ENCODE measurements at regions not wholly inside any gene's neighbourhood (a gene's known extent, or its start where the extent isn't known, plus 50 kb on each side); places are given as distances from the start of the nearest gene placed in this dataset.

DNA sequence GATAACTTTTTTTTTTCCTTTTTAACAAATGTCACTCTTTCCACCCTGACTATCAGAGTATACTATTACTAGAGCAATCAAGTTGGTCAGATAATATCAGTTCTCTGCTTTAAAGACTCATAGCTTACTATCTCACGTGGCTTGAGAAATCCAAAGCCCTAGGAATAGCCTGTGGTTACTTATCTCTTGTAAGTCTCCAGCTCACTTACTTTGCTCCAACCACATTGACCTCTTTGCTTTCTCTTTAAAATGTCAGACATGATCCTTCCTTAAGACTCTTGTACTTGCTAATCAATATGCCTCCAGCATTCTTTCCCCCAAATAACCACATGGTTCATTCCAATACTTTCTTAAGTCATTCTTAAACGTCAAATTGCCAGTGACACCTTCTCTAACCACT is 1292.2 kb downstream of the REEP3 start:
- H3K79me2 ChIP-seq (ENCODE audit: low read depth): no peaks in the 10 kb centered on the region
- Mint-ChIP-seq H3K9me3 (peaks cover 5% of the 10 kb centered on the region), H3K27ac (no peak overlapping the region), H3K4me1 (no peaks in the 10 kb centered on the region), H3K27me3 (ENCODE audit: insufficient read depth, low read depth) (no peaks in the 10 kb centered on the region), H3K4me3 (no peak overlapping the region), H3K36me3 (no peaks in the 10 kb centered on the region)
- no peak overlapping the region for H3K9ac ChIP-seq
- no peak overlapping the region for H3K4me3 ChIP-seq
- H3K27ac ChIP-seq: no peak overlapping the region
- no peak overlapping the region for H2AFZ ChIP-seq (replicated peaks)
- H3K4me2 ChIP-seq: no peak overlapping the region
- H3K27me3 ChIP-seq: no peaks in the 10 kb centered on the region
- no peaks in the 10 kb centered on the region for H3K4me1 ChIP-seq
- H3K9me3 ChIP-seq (ENCODE audit: low read depth): no peaks in the 10 kb centered on the region
- DNase-seq (ENCODE audit: low spot score): no peak
- H4K20me1 ChIP-seq (ENCODE audit: low read depth): no peaks in the 10 kb centered on the region
- TF ChIP-seq EZH2 (IDR thresholded peaks at IDR 0.05) (no peak), EZH2phosphoT487 (IDR thresholded peaks at IDR 0.05) (no peak)
- TF ChIP-seq, protein P1, sequence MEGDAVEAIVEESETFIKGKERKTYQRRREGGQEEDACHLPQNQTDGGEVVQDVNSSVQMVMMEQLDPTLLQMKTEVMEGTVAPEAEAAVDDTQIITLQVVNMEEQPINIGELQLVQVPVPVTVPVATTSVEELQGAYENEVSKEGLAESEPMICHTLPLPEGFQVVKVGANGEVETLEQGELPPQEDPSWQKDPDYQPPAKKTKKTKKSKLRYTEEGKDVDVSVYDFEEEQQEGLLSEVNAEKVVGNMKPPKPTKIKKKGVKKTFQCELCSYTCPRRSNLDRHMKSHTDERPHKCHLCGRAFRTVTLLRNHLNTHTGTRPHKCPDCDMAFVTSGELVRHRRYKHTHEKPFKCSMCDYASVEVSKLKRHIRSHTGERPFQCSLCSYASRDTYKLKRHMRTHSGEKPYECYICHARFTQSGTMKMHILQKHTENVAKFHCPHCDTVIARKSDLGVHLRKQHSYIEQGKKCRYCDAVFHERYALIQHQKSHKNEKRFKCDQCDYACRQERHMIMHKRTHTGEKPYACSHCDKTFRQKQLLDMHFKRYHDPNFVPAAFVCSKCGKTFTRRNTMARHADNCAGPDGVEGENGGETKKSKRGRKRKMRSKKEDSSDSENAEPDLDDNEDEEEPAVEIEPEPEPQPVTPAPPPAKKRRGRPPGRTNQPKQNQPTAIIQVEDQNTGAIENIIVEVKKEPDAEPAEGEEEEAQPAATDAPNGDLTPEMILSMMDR (IDR thresholded peaks at IDR 0.05): no peak
- no peaks in the 10 kb centered on the region for H3F3A ChIP-seq (ENCODE audit: low read depth)
- H3K36me3 ChIP-seq: no peaks in the 10 kb centered on the region

DNA sequence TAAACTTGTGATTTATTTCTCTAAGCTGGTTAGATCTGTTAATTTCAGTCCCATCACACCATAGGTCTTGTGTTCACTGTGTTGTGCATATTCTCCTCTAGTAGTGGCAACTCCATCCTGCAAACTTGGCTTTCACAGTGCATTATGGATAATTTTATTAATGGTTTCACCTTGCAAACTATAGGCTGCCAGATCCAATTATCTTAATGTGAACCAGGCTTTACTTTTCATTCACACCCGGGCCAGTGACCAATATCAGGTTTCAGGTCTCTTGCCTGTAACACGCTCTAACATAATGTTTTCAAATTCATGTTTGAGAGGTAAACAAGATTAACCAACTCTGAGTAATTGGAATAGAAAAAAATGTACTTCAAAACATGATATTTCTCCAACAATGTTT is 1293.0 kb downstream of the REEP3 start:
- no peaks in the 10 kb centered on the region for H3K36me3 Mint-ChIP-seq
- H3K9me3 Mint-ChIP-seq: peaks cover 5% of the 10 kb centered on the region
- DNase-seq (ENCODE audit: low spot score): no peak

DNA sequence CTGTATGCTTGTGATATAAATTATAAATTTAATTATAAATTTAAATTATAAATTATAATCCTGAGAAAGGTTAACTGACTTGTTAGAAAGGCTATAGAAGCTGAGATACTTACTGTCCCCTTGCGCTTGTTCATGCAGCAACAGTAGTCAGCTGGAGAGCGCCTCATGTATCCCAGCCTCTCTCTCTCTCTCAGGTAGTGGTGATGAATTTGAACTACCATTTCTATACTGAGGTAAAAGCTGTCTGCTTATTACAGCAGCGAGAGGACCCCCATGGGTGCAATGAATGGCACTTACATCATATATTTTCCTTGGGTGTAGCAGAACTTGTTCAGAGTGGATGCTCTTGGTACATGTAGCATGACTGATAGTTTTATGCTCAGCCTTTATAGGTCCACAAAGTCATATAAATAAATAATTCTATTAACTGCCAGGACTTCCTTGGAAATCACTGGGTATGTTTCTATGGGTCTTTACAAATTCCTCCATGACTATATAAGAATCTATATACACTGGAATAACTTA is 1308.7 kb downstream of the REEP3 start:
- H3K9ac ChIP-seq: no peak overlapping the region
- DNase-seq (ENCODE audit: low spot score): no peak
- H3K9me3 ChIP-seq (ENCODE audit: low read depth): no peaks in the 10 kb centered on the region
- H4K20me1 ChIP-seq (ENCODE audit: low read depth): no peaks in the 10 kb centered on the region
- no peak overlapping the region for H3K27ac ChIP-seq
- H3K27me3 Mint-ChIP-seq (ENCODE audit: insufficient read depth, low read depth): peaks cover 2% of the 10 kb centered on the region
- H3K9me3 Mint-ChIP-seq: no peaks in the 10 kb centered on the region
- no peaks in the 10 kb centered on the region for H3K27me3 ChIP-seq
- H3K4me3 ChIP-seq: no peak overlapping the region
- H3K79me2 ChIP-seq (ENCODE audit: low read depth): no peaks in the 10 kb centered on the region
- no peaks in the 10 kb centered on the region for H3K4me1 Mint-ChIP-seq
- no peaks in the 10 kb centered on the region for H3K4me1 ChIP-seq
- no peaks in the 10 kb centered on the region for H3K36me3 Mint-ChIP-seq
- H3K27ac Mint-ChIP-seq: no peak overlapping the region
- H3K4me3 Mint-ChIP-seq: no peak overlapping the region
- H2AFZ ChIP-seq (replicated peaks): no peak overlapping the region
- H3F3A ChIP-seq (ENCODE audit: low read depth): no peaks in the 10 kb centered on the region
- no peaks in the 10 kb centered on the region for H3K36me3 ChIP-seq
- TF ChIP-seq EZH2 (IDR thresholded peaks at IDR 0.05) (no peak), EZH2phosphoT487 (IDR thresholded peaks at IDR 0.05) (no peak)
- TF ChIP-seq, protein P1 (IDR thresholded peaks at IDR 0.05): no peak
- H3K4me2 ChIP-seq: no peak overlapping the region

More for the DNA sequence above, 1293.0 kb downstream of the REEP3 start:
- Histone ChIP-seq H3K36me3 (no peaks in the 10 kb centered on the region), H3K4me1 (no peaks in the 10 kb centered on the region), H3F3A (ENCODE audit: low read depth) (no peaks in the 10 kb centered on the region), H3K4me3 (no peak overlapping the region), H3K9me3 (ENCODE audit: low read depth) (no peaks in the 10 kb centered on the region), H3K79me2 (ENCODE audit: low read depth) (no peaks in the 10 kb centered on the region), H4K20me1 (ENCODE audit: low read depth) (no peaks in the 10 kb centered on the region), H2AFZ (replicated peaks) (no peak overlapping the region), H3K27me3 (no peaks in the 10 kb centered on the region), H3K27ac (no peak overlapping the region), H3K4me2 (no peak overlapping the region), H3K9ac (no peak overlapping the region)
- Mint-ChIP-seq H3K4me1 (no peaks in the 10 kb centered on the region), H3K27me3 (ENCODE audit: insufficient read depth, low read depth) (no peaks in the 10 kb centered on the region), H3K27ac (no peak overlapping the region), H3K4me3 (no peak overlapping the region)
- TF ChIP-seq EZH2phosphoT487 (IDR thresholded peaks at IDR 0.05) (no peak), EZH2 (IDR thresholded peaks at IDR 0.05) (no peak)
- TF ChIP-seq, protein P1 (IDR thresholded peaks at IDR 0.05): no peak

Measured in neural progenitor cell (in vitro differentiated cells).